MCF 10A (cell line): ENCODE measurements at regions not wholly inside any gene's neighbourhood (a gene's known extent, or its start where the extent isn't known, plus 50 kb on each side); places are given as distances from the start of the nearest gene placed in this dataset.

Experiments
- BruUV-seq: library from RNA; stranded (reverse); fragments of 400-500 nt; replicated peaks from 2 replicates; lab custom pipeline; 2021; lab: Mats Ljungman, UMichigan
- CTCF ChIA-PET: fragments of 300-600 bp; sonication (Branson Sonifier 250); formaldehyde crosslinking; extraction: SDS; loops from one replicate; lab custom pipeline; 2021; ENCODE audit warnings: antibody characterized with exemption, inconsistent platforms; lab: Yijun Ruan, JAX
- POLR2A ChIA-PET: fragments of 300-600, 350-650 bp; sonication (Branson Sonifier 250); formaldehyde crosslinking; extraction: SDS; loops from one replicate; lab custom pipeline; 2020; ENCODE audit warnings: antibody characterized with exemption, inconsistent platforms; lab: Yijun Ruan, JAX
- DNase-seq: peaks from one replicate; pipeline ENCODE4 v3.0.0-alpha.2; 2018; ENCODE audit not compliant: unreplicated experiment
- H3K27ac Mint-ChIP-seq: one replicate; pipeline ENCODE4 v1.8.0; 2022; ENCODE audit warnings: mild to moderate bottlenecking, low read depth, mixed read lengths; ENCODE audit not compliant: unreplicated experiment
- H3K27me3 Mint-ChIP-seq: one replicate; pipeline ENCODE4 v1.8.0; 2022; ENCODE audit warnings: mixed read lengths; ENCODE audit not compliant: insufficient read depth, unreplicated experiment
- H3K36me3 Mint-ChIP-seq: one replicate; pipeline ENCODE4 v1.8.0; 2022; ENCODE audit warnings: mild to moderate bottlenecking, moderate library complexity, mixed read lengths; ENCODE audit not compliant: insufficient read depth, unreplicated experiment
- H3K4me1 Mint-ChIP-seq: one replicate; pipeline ENCODE4 v1.8.0; 2022; ENCODE audit warnings: mixed read lengths; ENCODE audit not compliant: insufficient read depth, unreplicated experiment
- H3K4me3 Mint-ChIP-seq: one replicate; pipeline ENCODE4 v1.8.0; 2022; ENCODE audit warnings: mild to moderate bottlenecking, moderate library complexity, mixed read lengths; ENCODE audit not compliant: unreplicated experiment
- H3K9me3 Mint-ChIP-seq: one replicate; pipeline ENCODE4 v1.8.0; 2022; ENCODE audit warnings: mixed read lengths; ENCODE audit not compliant: unreplicated experiment
- intact Hi-C: fragments of 100-400 bp; cut with micrococcal nuclease; formaldehyde crosslinking; loops from 2 replicates; pipeline ENCODE4 v1.14.1; 2022
- TF ChIP-seq, protein P1 (sequence below): fragments of 200-600 bp; IDR thresholded peaks from one replicate; pipeline ENCODE4 v1.8.0; 2022; ENCODE audit warnings: antibody characterized with exemption, mild to moderate bottlenecking; ENCODE audit not compliant: unreplicated experiment

DNA sequence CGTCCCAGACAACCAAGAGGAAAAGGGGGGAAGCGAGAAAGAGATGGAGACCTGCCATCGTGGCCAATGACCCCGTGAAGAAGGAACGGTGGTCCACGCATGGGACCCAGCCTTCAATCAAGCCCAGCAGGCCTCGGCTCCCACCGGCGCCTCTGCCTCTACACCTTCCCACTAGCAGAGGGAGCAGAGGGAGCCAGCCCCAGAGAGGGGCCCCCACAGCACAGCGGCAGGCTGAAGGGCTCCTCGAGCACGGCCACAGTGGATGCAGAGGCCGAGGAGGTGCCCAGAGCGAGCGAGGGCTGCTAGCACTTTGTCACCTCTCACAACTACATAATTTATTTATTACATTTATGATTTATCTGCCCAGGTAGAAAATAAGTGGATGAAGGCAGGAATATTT lies 68.4 kb upstream of the TOPAZ1 start:
- intact Hi-C loops, result no loop called here
- ChIA-PET CTCF (no interaction called here), POLR2A (no interaction called here)
- TF ChIP-seq, protein P1, sequence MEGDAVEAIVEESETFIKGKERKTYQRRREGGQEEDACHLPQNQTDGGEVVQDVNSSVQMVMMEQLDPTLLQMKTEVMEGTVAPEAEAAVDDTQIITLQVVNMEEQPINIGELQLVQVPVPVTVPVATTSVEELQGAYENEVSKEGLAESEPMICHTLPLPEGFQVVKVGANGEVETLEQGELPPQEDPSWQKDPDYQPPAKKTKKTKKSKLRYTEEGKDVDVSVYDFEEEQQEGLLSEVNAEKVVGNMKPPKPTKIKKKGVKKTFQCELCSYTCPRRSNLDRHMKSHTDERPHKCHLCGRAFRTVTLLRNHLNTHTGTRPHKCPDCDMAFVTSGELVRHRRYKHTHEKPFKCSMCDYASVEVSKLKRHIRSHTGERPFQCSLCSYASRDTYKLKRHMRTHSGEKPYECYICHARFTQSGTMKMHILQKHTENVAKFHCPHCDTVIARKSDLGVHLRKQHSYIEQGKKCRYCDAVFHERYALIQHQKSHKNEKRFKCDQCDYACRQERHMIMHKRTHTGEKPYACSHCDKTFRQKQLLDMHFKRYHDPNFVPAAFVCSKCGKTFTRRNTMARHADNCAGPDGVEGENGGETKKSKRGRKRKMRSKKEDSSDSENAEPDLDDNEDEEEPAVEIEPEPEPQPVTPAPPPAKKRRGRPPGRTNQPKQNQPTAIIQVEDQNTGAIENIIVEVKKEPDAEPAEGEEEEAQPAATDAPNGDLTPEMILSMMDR, result no peak
- DNase-seq, result no peak
- Mint-ChIP-seq H3K27me3 (peaks cover 14% of the 10 kb centered on the region), H3K9me3 (peaks cover 5% of the 10 kb centered on the region), H3K36me3 (no peaks in the 10 kb centered on the region), H3K4me1 (no peaks in the 10 kb centered on the region), H3K27ac (no peak overlapping the region), H3K4me3 (no peak overlapping the region)
- no TSS peak for BruUV-seq

DNA sequence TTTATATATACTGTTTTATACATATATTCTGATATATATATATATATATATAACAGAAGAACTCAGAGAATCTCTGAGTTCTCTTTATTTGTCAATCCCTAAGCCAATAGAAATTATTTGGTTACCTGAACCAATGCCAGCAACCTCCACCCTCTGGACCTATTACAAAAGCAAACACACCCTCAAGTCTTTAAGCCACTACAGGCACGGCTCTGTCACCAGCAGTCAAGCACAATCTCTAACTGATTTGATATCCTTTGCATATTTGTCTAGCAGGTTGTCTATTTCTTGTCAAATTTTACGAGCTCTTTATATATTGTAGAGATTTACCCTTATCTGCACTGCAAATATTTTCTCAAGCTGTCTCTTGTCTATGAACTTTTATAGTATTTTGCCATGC lies 66.6 kb upstream of the TOPAZ1 start:
- Mint-ChIP-seq H3K4me3 (no peak overlapping the region), H3K27ac (no peak overlapping the region), H3K27me3 (peaks cover 14% of the 10 kb centered on the region), H3K9me3 (peaks cover 5% of the 10 kb centered on the region), H3K4me1 (no peaks in the 10 kb centered on the region), H3K36me3 (no peaks in the 10 kb centered on the region)
- intact Hi-C loops, result no loop called here
- TF ChIP-seq, protein P1, result no peak
- no TSS peak for BruUV-seq
- DNase-seq, result no peak
- ChIA-PET CTCF (no interaction called here), POLR2A (no interaction called here)

DNA sequence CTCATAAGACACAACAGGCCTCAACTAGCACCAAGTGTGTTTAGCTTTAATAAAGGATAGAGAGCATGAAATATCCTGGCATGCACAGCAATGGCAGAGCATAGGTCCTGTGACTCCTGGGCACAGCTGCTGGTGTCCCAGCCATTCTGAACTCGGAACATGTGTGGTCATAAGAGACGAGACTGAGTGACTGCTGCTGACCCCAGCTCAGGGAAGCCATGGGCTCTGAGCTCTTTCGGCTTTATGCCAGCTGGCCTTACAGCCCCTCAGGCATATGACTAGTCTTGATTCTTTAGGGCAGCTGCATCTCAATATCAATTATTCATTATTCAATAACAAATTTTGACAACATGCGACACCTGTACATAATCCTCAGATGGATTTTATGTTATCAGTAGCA lies 62.4 kb upstream of the TOPAZ1 start:
- H3K27me3 Mint-ChIP-seq, result no peaks in the 10 kb centered on the region
- H3K36me3 Mint-ChIP-seq, result no peaks in the 10 kb centered on the region
- no peak overlapping the region for H3K27ac Mint-ChIP-seq
- H3K4me1 Mint-ChIP-seq, result no peaks in the 10 kb centered on the region
- ChIA-PET POLR2A (no interaction called here), CTCF (interaction anchor here (0.6 to 0.7 kb wide), 2 partner anchors 1023 to 1190 kb away, joined by 3 read pairs; no protein-coding TSS in a partner anchor)
- TF ChIP-seq, protein P1, result no peak
- intact Hi-C loops, result no loop called here
- peaks cover 1% of the 10 kb centered on the region for H3K9me3 Mint-ChIP-seq
- no peak for DNase-seq
- no TSS peak for BruUV-seq
- no peak overlapping the region for H3K4me3 Mint-ChIP-seq

DNA sequence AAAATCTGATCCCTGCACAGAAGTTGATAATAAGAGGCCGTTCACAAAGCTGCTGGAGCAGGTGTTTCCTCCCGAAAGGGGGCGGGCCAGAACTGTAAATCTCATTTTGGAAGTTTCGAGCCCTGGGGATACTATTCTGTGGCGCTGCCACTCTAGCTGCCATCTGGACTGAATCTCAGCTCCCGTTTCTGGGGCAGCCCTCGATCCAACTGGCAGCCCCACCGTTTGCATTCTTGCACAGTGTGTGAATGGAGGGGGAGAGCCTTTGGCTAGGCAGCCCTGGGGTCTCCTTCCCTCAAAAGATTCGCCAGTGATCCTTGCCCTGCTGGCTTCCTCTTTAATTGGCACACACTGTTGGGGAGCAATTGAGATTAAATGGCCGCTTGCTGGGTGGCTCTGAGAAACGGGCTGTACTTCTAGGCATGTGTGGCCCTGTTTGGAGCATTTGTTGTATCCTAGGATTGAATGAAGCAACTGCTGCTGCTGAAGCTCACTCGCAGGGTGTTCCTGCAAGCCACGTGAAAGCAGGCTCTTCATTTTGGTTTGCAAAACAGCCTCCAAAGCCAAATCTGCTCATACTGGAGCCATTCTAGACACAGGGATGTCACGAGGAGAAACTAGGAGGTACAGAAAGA lies 57.2 kb upstream of the TOPAZ1 start:
- Mint-ChIP-seq H3K9me3 (no peaks in the 10 kb centered on the region), H3K36me3 (no peaks in the 10 kb centered on the region), H3K27ac (no peak overlapping the region), H3K4me3 (no peak overlapping the region), H3K27me3 (no peaks in the 10 kb centered on the region), H3K4me1 (no peaks in the 10 kb centered on the region)
- ChIA-PET CTCF (interaction anchor here (0.7 to 1.2 kb wide), 2 partner anchors 16 to 640 kb away, joined by 3 to 4 read pairs; no protein-coding TSS in a partner anchor), POLR2A (no interaction called here)
- intact Hi-C loops, result no loop called here
- DNase-seq, result no peak
- TF ChIP-seq, protein P1, result no peak
- no TSS peak for BruUV-seq
